ENCODE measurements at regions not wholly inside any gene's neighbourhood (a gene's known extent, or its start where the extent isn't known, plus 50 kb on each side); places are given as distances from the start of the nearest gene placed in this dataset.

DNA sequence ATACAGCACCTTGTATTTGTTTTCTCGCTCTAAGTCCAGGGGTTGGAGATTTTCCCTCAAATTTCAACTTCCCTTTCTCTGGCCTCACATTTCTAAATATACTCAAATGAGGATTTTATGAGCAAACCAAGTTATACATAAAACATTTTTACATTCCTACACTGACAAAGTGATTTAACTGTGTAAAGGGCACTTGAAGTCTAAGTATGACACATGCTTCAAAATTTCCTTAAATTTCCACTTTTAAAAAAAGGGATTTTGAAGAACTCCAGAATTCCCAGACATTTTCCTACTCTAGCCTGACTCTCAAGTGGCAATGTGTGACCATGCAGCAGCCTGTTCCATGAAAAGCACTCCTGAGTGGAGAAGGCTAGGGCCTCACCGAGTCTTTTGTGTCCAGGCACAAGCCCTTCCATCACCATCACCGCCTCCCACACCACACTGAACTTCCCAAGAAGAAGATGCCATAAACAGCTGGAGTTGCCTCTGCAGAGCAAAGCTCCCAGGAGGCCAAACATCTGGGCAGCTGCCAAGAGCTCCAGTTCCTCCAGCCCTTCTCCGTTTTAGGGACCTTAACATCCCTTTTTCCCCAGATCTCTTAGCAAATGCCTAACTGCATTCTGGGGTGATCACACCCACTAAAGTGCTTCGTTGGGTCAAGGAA lies 68.9 kb downstream of the NCR2 start:
- DNase-seq (ENCODE audit: low read depth): no peak

DNA sequence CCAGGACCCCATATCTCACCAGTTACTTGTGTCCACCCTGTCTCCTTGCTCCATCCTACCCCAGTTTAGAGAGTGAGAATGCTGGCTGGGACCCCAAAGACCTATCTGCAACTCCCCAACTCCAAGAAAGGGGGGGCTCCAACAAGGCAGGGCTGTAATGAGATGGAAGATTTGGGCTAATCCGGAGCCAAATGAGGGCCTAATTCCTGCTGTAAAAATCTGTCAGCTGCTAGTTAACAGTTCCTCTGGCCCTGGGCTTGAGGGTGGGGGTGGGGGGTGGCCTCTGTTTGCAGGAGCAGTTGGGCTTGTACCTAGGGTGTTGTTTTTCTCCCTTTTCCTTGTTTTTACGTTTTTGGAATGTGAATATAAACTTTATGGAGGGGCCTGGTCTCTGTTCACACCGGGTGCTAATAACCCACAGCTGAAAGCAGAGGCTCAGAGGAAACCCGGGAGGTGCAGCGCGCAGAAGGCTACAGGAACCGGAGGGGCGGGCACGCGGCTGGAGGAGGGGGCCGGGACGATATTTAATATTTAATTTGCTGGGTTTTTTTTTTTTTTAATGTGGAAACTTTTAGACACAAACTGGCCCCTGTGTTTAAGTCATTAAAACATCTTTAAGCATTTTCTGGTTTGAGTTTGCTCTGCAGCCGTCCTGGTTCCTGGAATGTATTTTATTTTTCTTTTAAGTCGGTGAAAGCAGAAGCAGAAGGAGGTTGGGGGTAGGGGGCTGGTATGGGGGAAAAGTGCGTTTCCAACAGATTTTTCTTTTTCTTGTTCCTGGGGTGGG lies 70.7 kb downstream of the NCR2 start:
- no peak for DNase-seq (ENCODE audit: low read depth)

DNA sequence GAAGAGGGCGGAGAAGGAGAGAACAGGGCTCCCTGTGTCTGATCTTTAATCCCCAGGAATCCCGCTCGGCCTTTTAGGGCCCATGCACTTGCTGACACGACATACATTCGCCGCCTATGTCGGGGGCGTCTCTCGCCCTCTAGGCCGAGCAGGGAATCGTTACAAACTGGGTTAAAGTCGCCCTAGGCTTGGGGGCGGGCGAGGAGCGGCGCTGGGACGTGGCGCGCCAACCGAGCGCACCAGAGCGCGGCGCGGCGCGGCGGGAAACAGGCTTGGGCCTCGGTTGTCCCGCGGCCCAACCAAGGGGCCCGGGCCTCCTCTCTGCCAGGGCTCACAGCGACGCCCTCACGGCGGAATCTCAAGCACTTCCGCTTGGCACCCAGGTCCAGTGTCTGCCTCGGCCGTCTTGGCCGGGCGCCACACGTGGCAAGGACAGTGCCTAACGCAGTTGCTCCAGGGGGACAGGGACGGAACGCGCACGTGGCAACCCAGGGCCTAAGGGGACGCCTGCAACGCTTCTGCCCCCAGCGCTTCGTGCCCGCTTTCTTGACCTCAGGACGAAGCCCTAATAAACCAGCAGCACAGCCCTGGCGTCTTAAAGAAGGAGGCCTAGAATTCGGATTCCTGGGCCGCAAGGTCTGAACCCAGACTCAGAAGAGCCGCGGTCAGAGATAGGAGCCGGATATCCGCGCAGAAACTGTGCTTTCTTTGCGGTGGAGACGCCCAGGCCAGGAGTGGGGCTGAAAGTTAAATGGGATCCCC lies 71.5 kb downstream of the NCR2 start:
- DNase-seq (ENCODE audit: low read depth): no peak

DNA sequence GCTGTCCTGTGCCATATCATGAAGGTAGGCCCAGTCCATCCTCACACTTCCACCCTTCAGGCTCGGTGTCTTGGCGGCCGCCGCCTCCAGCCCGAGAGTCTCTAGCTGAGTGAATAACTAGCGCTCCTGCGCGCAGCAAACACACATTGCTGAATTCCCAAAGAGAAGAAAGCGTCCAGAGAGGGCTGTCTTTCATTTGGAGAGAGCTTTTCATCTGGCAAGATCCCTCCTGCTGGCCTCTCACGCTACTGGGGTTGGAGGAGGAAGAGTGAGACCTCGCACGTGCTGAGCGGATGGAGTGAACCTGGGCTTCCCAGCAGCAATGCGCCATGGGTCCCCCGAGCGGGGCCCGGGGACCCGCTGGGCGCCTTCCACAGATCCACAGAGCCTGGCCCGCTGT lies 73.2 kb downstream of the NCR2 start:
- no peak for DNase-seq (ENCODE audit: low read depth)

DNA sequence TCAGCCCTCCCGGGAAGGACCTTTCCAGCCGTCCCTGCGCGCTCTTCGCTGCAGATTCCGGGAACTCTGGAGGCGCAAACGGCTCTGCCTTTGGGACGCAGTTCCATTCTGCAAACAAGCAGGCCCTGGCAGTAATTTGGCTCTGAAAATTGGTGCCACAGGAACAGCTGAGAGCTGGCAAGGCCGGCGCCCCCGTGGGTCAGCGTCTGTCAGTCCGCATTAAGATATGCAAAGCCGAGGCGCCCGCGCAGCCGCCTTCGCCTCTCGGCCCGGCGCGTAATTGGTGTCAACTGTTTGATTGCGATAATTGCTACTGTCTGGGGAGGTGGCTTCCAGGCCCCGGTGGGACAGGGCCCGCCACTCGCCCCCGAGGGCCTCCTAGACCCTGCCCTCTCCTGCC lies 73.6 kb downstream of the NCR2 start:
- no peak for DNase-seq (ENCODE audit: low read depth)

DNA sequence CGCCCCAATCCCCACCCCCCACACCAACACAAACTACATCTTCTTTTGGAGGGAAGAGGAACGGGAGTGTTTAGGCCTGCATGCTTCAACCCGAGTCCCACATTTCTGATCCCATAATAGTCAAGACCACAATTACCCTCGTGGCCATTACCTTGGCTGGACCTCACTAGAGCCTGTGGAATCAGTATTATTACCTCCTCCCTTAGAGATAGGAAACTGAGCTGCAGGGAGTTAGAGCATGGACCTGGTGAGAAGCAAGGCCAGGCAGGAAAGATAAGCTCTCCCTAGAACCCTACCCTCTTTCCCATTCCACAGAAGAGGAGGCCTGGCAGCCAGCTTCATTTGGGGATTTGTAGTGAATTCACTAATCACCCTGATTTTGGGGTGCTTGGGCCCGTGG lies 74.1 kb downstream of the NCR2 start:
- no peak for DNase-seq (ENCODE audit: low read depth)

DNA sequence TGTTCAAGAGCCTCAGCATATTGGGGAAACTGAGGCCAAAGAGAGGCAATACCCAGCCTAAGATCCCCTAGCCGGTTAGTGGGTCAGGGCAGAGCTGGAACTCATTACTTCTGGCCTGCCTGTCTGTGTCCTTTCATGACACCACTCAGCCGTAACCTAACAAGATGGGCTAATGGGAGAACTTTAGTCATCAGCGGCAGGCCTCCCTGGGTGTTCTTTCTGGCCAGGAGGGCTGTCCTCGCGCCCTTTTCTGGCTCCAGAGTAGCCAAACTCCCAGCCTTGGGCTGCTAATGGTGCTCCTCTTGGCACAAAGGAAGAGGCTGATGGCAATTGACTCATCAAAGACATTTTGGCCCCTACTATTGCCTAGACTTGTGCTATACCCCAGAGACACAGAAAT lies 76.6 kb downstream of the NCR2 start:
- no peak for DNase-seq (ENCODE audit: low read depth)

DNA sequence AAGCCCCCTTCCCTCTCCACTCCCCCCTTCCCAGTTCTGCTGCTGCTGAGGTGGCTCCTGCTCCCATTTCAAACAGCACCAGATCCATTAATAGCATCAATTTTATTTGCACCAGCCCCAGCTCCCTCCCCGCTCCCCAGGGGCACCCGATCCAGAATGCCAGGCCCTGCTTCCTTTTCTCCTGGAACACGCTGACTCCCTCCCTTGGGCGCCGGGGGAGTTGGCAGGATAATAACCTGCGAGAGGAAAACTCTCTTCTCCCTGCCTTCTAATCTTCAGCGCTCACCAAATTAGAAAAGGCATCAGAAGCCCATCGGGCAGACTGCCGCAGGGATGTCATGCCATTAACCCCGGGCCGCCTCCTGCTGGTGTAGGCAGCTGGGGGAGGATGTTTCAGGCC lies 77.8 kb downstream of the NCR2 start:
- no peak for DNase-seq (ENCODE audit: low read depth)

DNA sequence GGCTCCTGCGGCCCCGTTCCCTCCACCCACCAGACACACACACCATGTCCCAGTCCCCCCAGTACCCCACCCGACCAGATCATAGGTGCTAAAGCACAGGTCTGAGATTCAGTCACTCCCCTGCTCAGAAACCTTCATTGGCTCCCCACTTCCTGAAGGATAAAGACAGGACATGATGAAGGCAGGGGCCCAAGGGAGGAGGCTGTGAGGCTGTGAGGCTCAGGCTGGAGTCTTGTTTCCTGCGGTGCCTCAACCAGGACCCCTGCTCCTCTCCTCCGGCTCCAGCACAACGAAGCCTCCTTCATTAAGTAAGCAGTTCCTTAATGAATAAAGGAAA lies 81.1 kb downstream of the NCR2 start:
- no peak for DNase-seq (ENCODE audit: low read depth)

DNA sequence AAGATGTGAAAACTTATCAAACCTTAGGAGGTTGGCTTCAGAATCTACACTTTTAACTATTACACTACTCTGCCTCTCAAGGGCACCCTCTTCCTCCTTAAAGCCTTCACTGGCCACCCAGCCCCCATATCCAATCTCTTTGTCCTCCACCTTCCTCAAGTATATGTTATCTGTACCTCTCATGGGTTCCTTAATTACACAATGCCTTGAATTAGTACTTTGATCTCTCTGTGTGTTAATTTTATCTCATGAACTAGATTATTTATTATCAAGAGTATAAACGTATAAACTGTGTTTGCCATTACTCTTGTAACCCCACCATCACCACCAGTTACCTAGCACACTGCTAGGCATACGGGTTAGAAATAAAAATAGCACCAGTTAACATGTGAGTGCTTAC lies 83.3 kb downstream of the NCR2 start:
- no peak for DNase-seq (ENCODE audit: low read depth)

DNA sequence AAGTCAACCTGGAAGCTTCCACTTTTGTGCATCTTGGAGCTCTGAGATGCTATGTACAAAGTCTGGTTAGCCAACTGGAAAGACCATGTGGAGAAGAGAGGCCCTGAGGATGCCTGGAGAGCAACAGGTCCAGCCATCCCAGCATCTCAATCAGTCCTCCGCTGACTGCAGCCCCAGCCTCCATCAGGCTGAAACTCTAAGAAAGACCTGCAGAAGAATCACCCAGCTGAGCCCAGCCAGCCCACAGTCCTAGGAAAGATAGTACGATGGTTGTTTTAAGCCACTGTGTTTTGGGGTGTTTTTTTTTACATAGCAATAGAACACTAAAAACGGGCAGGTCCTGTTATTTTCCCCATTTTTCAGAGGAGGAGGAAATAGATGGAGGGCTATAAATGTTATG lies 84.0 kb downstream of the NCR2 start:
- DNase-seq (ENCODE audit: low read depth): no peak

DNA sequence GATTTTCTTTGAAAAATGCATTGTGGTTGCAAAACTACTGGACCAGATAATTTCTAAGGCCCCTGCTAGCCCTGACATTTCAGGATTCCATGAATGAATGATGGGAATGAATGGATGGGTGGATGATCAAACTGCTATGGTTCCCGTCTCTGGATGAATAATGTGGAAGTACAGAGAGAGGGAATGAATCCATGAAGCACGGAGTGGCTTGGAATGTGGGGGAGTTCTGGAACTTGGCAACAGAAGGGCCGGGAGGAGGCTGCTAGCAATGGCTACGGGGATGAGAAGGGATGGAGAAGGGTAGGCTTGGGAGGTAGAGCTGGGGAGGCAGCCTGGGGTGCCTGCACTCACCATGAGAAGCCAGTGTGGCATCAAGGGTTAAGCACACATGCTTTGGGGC lies 84.8 kb downstream of the NCR2 start:
- no peak for DNase-seq (ENCODE audit: low read depth)

DNA sequence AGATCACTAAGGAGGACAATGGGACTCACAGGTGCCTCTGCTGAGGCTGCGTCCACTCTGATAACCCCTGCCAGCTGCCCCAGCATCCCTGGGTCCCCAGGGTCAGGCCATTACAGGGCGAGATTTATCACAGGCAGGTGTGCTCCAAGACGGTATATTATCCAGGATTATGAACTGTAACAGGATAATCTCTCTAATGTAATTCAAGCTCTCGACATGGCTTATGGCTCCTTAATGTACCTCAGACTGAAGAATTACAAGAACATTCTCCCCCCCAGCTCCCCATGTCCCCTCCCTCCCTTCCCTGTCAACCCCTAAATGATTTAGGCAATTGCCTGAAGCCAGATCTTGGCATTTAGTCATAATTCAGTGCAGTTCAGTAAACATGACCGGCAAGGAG lies 86.8 kb downstream of the NCR2 start:
- DNase-seq (ENCODE audit: low read depth): no peak

DNA sequence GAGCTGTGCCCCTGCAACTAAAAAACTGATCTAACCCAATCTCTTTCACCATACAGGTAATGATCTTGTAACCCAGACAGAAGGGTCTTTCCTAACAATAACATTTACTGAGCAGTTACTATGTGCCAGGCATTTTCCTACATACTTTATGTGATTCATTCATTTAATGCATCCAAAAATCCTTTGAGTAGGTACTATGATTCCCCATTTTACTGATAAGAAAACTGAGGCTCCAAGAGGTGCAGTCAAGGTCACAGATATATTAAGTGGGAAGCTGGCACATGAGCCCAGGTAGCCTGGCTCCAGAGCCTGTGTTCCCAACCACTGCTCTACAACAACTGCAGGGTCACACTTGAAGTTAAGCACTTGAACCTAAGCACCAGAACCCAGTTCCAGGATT lies 87.6 kb downstream of the NCR2 start:
- no peak for DNase-seq (ENCODE audit: low read depth)

DNA sequence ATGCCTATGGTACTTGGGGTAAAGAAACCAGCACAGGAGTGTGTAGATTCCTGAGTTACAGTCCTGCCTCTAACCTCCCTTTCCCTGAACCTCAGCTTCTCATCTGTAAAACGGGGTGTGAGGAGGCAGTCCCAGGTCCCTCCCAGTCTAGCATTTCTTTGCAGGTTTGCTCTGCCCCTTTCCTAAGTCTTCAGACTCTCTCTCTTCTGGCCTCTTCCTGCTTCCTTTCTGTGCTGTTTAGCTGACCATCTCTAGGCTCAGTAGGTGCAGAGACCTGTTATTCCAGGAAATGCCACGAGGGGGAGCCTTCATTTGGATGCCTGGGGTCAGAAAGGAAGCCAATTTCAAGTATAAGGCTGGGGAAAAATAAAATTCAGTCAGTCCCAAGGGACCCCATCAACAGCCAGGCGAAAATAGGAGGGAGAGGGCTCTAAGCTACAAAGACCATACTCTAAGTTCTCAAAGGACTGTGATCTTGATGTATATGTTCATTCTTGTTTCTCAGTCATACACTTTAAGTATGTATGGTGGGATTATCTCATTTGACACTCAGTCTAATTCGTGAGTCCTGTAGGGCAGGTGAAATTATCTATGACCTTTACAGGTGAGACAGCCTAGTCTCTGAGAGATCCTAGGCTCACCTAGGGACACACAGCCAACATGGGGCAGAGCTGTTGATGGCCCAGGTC lies 89.1 kb downstream of the NCR2 start:
- peak; percentile 80 for DNase-seq (ENCODE audit: low read depth)

DNA sequence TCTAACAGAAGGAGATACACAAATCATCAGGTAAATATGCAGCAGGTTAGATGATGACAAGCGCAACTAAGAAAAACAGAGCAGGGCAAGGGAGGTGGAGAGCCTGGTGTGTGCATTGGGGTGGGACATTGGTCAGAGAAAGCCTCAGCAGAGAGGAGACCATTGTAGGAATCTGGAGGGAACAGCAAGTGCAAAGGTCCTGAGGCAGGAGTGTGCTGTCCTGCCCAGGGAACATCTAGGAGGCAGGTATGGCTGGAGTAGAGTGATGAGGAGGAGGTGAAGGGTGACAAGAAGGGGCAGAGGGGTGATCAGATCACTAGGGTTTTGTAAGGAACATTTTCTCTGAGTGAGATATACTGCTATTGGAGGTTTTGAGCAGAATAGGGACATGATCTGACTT lies 90.1 kb downstream of the NCR2 start:
- DNase-seq (ENCODE audit: low read depth): no peak

DNA sequence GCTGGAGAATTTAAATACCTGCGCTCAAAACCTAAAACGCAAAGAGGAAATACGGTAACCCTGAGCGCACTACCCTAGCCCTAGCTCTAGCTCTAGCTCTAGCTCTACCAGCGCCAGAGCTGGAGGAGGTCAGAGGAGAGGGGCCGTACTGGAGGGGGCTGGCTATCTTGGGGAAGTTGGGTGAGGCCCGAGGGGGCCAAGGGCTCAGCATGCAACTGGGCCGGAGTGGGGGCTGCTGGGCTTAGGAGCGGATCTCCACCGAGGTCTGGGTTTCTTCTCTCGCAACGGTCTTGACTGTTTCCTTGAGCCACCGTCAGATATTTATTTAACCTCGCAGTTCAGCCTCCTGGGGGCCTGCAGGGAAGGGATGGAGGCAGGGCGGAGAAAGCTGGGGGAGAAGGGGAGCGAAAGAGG lies 91.0 kb downstream of the NCR2 start:
- DNase-seq (ENCODE audit: low read depth): no peak

DNA sequence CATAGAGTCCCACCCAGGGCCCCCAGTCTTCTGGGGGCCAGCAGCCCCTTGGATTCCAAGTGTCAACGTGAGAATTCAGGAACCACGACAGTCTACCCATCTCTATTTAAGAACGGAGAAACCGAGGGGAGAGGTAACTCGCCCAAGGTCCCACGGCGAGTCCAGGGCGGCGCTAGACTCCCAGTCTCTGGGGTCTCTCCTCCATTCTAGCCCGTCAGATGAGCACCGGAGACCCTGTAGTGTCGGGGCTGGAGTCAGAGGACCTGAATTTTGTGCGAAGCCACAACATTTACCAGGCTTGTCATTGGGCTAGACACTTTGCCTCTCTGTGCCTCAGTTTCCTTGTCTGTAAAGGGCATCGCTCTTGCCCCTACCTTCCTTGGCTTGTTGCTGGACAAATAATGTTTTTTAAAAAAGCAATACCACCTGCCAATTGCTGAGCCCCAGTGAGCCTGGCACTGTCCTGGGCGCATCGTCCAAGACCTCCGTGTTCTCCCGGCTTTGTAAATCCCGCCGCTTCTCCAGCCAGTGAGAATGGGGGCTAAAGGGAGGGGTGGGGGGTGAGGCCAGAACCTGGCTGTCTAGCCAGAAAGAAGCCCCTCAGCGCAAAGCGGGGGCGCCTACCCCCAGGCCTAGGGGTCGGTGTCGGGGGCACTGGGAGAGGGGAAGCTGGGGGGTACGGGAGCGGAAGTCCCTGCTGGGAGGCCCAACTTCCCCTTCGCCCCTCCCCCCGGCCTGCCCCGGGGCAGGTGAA lies 91.7 kb downstream of the NCR2 start:
- DNase-seq (ENCODE audit: low read depth): no peak

DNA sequence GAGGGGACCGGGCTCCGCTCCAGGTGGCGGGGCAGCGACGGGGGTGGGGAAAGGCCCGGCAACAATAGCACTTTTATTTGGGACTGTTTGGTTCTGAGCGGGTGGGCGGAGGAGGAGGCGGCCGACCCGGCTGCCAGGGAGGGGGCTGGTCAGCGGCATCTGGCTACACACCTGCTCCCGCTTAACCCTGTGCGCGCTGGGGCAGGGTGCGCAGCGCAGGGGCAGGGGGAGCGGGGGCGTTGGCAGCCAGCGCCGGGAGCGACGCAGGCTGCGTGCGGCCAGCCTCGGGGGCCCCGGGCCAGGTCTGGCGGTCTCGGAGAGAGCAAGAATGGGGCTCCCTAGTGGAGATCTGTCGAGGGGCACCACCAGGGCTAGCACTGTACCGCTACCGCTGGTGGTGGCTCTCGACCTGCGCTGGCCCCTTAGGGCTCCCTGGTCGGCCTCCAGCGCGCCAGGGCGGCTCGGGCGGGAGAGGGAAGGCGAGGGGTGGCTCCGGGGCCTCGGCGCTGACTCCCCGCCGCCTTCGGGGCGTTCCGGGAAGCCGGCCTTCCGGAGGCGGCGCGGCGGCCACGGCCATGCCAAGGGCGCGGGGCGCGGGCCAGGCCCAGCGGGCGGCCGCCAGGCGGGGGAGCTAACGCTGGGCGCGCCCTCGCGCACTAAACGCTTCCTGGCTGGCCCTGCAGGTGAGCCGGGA lies 92.4 kb downstream of the NCR2 start:
- DNase-seq (ENCODE audit: low read depth): peak; percentile 52

DNA sequence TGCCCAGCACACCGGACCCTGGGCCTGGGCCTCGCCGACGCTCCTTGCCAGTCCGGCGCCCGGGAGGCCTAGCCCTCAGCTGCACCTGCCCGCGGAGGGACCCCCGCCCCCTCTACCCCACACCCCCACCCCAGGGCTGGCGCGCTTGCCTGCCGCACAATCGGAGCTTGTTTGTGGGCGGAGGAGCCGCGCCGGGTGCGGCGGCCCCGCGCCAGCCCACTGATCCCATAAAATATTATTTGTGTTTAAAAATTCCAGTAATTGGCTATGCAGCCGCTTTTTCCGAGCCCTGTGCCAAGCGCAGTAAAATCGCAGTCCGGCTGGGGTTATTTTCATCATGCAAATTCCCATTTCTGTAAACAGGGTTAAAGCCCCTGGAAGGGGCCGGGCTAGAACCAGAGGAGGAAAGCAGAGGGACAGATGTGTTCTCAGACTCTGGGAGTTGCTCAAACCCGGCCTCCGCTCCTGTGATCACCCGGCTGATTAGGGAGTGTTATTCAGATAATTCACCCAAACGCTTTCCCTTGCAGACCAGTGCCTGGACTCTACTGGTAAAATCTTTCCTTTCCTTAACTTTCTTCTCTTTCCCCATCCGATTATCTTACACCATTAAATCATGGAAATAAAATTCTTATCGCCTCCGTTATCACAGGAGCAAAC lies 93.1 kb downstream of the NCR2 start:
- DNase-seq (ENCODE audit: low read depth): no peak

DNA sequence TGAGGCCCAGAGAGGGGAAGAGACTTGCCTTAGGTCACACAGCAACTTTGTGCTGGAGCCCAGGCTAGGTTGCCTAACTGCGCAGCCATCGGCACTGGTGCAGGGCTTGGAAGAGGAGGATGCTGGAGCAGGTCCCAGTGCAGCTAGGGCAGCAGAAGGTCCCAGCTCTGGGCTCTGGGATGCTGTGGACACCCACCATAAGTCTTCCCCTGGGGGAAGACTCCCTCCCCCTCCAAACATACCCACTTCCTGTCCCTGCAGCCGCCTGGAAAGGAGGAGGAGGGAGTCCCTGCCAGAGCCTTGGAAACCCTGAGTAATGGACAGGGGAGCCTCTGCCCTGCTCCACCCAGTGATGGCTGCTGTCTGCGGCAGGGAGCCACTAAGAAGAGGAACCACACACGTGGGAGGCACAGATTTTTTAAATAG lies 93.6 kb downstream of the NCR2 start:
- peak; percentile 60 for DNase-seq (ENCODE audit: low read depth)

All from ELR (cell line).